Neural progenitor cell (in vitro differentiated cells): ENCODE measurements at regions not wholly inside any gene's neighbourhood (a gene's known extent, or its start where the extent isn't known, plus 50 kb on each side); places are given as distances from the start of the nearest gene placed in this dataset.
"Not testable (repeated sequence)": the region's sequence is repeated elsewhere in the genome, so short reads cannot be mapped to it uniquely, and the experiment has no call there.

ENCODE experiments used
- DNase-seq: peaks from one replicate; pipeline ENCODE4 v3.0.0-alpha.2; 2016; ENCODE audit warnings: low spot score
- H2AFZ ChIP-seq: fragments of 200-600 bp; sonication (generic); replicated peaks from 2 replicates; pipeline ENCODE4 v1.6.1; 2016; ENCODE audit warnings: antibody characterized with exemption
- H3F3A ChIP-seq: fragments of 200-600 bp; sonication (generic); 2 replicates; pipeline ENCODE4 v1.6.1; 2016; ENCODE audit warnings: antibody characterized with exemption, low read depth
- H3K27ac ChIP-seq: fragments of 200-600 bp; sonication (generic); 2 replicates; pipeline ENCODE4 v1.5.1; 2016; ENCODE audit warnings: mild to moderate bottlenecking
- H3K27me3 ChIP-seq: fragments of 200-600 bp; sonication (generic); 2 replicates; pipeline ENCODE4 v1.6.1; 2016; ENCODE audit warnings: mild to moderate bottlenecking, moderate library complexity
- H3K36me3 ChIP-seq: fragments of 200-600 bp; sonication (generic); 2 replicates; pipeline ENCODE4 v1.5.1; 2016
- H3K4me1 ChIP-seq: fragments of 200-600 bp; sonication (generic); 2 replicates; pipeline ENCODE4 v1.6.1; 2016; ENCODE audit warnings: mixed run types
- H3K4me2 ChIP-seq: fragments of 200-600 bp; sonication (generic); 2 replicates; pipeline ENCODE4 v1.6.1; 2016
- H3K4me3 ChIP-seq: fragments of 200-600 bp; sonication (generic); 2 replicates; pipeline ENCODE4 v1.5.1; 2016
- H3K79me2 ChIP-seq: fragments of 200-600 bp; sonication (generic); 2 replicates; pipeline ENCODE4 v1.6.1; 2016; ENCODE audit warnings: low read depth
- H3K9ac ChIP-seq: fragments of 200-600 bp; sonication (generic); 2 replicates; pipeline ENCODE4 v1.6.1; 2016
- H3K9me3 ChIP-seq: fragments of 200-600 bp; sonication (generic); 2 replicates; pipeline ENCODE4 v1.5.1; 2016; ENCODE audit warnings: low read depth
- H4K20me1 ChIP-seq: fragments of 200-600 bp; sonication (generic); 2 replicates; pipeline ENCODE4 v1.6.1; 2016; ENCODE audit warnings: low read depth
- H3K27ac Mint-ChIP-seq: 3 replicates; pipeline ENCODE4 v1.8.0; 2021; ENCODE audit warnings: mixed read lengths
- H3K27me3 Mint-ChIP-seq: 2 replicates; pipeline ENCODE4 v1.8.0; 2022; ENCODE audit warnings: low read depth, mild to moderate bottlenecking, inconsistent platforms, moderate library complexity, mixed read lengths; ENCODE audit not compliant: insufficient read depth
- H3K36me3 Mint-ChIP-seq: 3 replicates; pipeline ENCODE4 v1.8.0; 2021; ENCODE audit warnings: mixed read lengths
- H3K4me1 Mint-ChIP-seq: 3 replicates; pipeline ENCODE4 v1.8.0; 2021; ENCODE audit warnings: mixed read lengths
- H3K4me3 Mint-ChIP-seq: 3 replicates; pipeline ENCODE4 v1.8.0; 2021; ENCODE audit warnings: mild to moderate bottlenecking, moderate library complexity, mixed read lengths
- H3K9me3 Mint-ChIP-seq: 3 replicates; pipeline ENCODE4 v1.8.0; 2020; ENCODE audit warnings: mixed read lengths
- EZH2 ChIP-seq: fragments of 200-600 bp; sonication (generic); IDR thresholded peaks from 2 replicates; pipeline ENCODE4 v1.6.1; 2017; ENCODE audit warnings: antibody characterized with exemption, mild to moderate bottlenecking, moderate library complexity
- EZH2phosphoT487 ChIP-seq: fragments of 200-600 bp; sonication (generic); IDR thresholded peaks from 2 replicates; pipeline ENCODE4 v1.6.1; 2017; ENCODE audit warnings: antibody characterized with exemption
- TF ChIP-seq, protein P1 (sequence below): fragments of 200-600 bp; sonication (generic); IDR thresholded peaks from 2 replicates; pipeline ENCODE4 v1.5.1; 2017; ENCODE audit warnings: antibody characterized with exemption, mild to moderate bottlenecking

DNA sequence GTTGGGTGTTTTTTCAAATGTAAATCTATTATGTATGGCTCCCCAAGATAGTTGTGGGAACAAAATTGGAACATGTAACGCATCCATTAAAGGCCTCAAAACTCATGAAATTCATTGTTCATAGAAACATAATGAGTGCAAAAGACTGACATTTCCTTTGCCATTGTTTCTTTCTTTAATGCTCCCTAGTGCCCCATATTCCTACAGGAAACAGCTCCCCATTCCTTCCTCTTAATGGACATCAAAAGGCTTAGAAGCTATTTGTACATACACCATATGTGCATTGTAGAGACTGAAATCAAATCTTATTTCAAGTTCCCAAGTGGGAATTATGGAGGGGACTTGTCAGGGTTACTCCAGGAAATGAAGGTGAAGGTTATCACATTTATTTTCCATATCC lies 139.1 kb downstream of the AHR start:
- Mint-ChIP-seq H3K36me3 (peaks cover 2% of the 10 kb centered on the region), H3K27ac (no peak overlapping the region), H3K4me3 (no peak overlapping the region), H3K27me3 (peaks cover 11% of the 10 kb centered on the region), H3K4me1 (peaks cover 21% of the 10 kb centered on the region), H3K9me3 (peaks cover 21% of the 10 kb centered on the region)
- Histone ChIP-seq H3K4me1 (peaks cover 6% of the 10 kb centered on the region), H3K9ac (no peak overlapping the region), H3K27ac (no peak overlapping the region), H3K9me3 (no peaks in the 10 kb centered on the region), H3K79me2 (no peaks in the 10 kb centered on the region), H2AFZ (no peak overlapping the region), H3K4me3 (no peak overlapping the region), H3K4me2 (no peak overlapping the region), H3F3A (no peaks in the 10 kb centered on the region), H3K27me3 (no peaks in the 10 kb centered on the region), H4K20me1 (no peaks in the 10 kb centered on the region), H3K36me3 (no peaks in the 10 kb centered on the region)
- TF ChIP-seq EZH2 (no peak), EZH2phosphoT487 (no peak)
- TF ChIP-seq, protein P1, sequence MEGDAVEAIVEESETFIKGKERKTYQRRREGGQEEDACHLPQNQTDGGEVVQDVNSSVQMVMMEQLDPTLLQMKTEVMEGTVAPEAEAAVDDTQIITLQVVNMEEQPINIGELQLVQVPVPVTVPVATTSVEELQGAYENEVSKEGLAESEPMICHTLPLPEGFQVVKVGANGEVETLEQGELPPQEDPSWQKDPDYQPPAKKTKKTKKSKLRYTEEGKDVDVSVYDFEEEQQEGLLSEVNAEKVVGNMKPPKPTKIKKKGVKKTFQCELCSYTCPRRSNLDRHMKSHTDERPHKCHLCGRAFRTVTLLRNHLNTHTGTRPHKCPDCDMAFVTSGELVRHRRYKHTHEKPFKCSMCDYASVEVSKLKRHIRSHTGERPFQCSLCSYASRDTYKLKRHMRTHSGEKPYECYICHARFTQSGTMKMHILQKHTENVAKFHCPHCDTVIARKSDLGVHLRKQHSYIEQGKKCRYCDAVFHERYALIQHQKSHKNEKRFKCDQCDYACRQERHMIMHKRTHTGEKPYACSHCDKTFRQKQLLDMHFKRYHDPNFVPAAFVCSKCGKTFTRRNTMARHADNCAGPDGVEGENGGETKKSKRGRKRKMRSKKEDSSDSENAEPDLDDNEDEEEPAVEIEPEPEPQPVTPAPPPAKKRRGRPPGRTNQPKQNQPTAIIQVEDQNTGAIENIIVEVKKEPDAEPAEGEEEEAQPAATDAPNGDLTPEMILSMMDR = no peak
- no peak for DNase-seq

DNA sequence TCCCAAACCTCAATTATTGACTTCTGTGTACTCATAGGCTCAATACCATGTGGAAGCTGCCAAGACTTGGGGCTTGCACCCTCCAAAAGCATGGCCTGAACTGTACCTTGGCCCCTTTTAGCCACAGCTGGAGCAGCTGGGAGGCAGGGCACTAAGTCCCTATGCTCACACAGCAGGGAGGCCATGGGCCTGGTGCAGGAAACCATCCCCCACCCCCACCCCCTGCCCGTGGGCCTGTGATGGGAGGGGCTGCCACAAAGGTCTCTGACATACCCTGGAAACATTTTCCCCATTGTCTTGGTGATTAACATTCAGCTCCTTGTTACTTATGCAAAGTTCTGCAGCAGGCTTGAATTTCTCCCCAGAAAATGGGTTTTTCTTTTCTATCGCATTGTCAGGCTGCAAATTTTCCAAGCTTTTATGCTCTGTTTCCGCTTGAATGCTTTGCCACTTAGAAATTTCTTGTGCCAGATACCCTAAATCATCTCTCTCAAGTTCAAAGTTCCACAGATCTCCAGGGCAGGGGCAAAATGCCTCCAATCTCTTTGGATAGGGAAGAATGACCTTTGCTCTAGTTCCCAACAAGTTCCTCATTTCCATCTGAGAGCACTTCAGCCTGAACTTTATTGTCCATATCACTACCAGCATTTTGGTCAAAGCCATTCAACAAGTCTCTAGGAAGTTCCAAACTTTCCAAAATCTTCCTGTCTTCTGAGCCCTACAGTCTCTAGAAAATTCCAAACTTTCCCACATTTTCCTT lies 141.8 kb downstream of the AHR start:
- not testable (repeated sequence) for H4K20me1 ChIP-seq, H3K27ac ChIP-seq, H3K27ac Mint-ChIP-seq, H3K36me3 ChIP-seq, H3K4me2 ChIP-seq, H3K4me3 ChIP-seq, H3K9me3 ChIP-seq, H3K27me3 ChIP-seq, H3K79me2 ChIP-seq, DNase-seq, H3K4me3 Mint-ChIP-seq, H3K4me1 ChIP-seq, H3F3A ChIP-seq, H3K9ac ChIP-seq, H2AFZ ChIP-seq, H3K36me3 Mint-ChIP-seq
- Mint-ChIP-seq H3K27me3 (peaks cover 13% of the 10 kb centered on the region), H3K4me1 (peaks cover 19% of the 10 kb centered on the region), H3K9me3 (peaks cover 21% of the 10 kb centered on the region)

DNA sequence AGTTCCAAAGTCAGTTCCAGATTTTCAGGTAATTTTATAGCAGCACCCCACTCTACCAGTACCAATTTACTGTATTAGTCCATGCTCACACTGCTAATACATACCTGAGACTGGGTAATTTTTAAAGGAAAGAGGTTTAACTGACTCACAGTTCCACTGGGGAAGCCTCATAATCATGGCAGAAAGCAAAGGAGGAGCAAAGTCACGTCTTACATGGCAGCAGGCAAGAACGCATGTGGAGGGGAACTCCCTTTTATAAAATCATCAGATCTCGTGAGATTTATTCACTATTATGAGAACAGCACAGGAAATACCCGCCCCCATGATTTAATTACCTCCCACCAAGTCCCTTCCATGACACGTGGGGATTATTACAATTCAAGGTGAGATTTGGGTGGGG lies 142.4 kb downstream of the AHR start:
- no peak overlapping the region for H3K4me3 Mint-ChIP-seq
- peaks cover 10% of the 10 kb centered on the region for H3K27me3 Mint-ChIP-seq
- Histone ChIP-seq H3K27ac (no peak overlapping the region), H3K9me3 (no peaks in the 10 kb centered on the region), H3K9ac (no peak overlapping the region), H3K27me3 (no peaks in the 10 kb centered on the region), H2AFZ (no peak overlapping the region), H4K20me1 (no peaks in the 10 kb centered on the region), H3F3A (no peaks in the 10 kb centered on the region), H3K4me3 (no peak overlapping the region), H3K4me2 (no peak overlapping the region), H3K79me2 (no peaks in the 10 kb centered on the region), H3K4me1 (peaks cover 5% of the 10 kb centered on the region), H3K36me3 (no peaks in the 10 kb centered on the region)
- H3K36me3 Mint-ChIP-seq = peaks cover 2% of the 10 kb centered on the region
- H3K4me1 Mint-ChIP-seq = peaks cover 12% of the 10 kb centered on the region
- H3K9me3 Mint-ChIP-seq = peaks cover 24% of the 10 kb centered on the region
- no peak overlapping the region for H3K27ac Mint-ChIP-seq
- TF ChIP-seq EZH2 (no peak), EZH2phosphoT487 (no peak)
- TF ChIP-seq, protein P1 = no peak
- DNase-seq = no peak

DNA sequence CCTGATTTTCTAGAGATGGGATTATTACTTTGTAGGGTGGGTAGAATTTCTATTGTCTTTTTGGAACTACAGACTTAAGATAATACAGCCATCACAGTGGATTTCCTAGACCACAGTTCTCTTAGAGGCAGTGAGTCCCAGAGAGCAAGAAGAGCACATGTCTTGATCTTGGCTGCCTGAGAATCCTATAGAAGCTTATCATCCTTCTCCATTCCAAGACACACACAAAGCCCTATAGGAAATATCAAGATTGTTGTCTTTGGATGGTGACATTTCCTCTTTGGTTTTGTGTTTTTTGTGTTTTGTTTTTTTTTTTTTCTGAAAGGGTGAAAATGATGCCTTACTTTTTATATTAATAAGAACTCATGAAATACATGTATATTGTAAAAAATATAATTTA lies 143.1 kb downstream of the AHR start:
- Histone ChIP-seq H3F3A (no peaks in the 10 kb centered on the region), H2AFZ (no peak overlapping the region), H3K4me1 (no peaks in the 10 kb centered on the region), H3K9ac (no peak overlapping the region), H3K79me2 (no peaks in the 10 kb centered on the region), H3K27me3 (no peaks in the 10 kb centered on the region), H3K36me3 (no peaks in the 10 kb centered on the region), H3K9me3 (no peaks in the 10 kb centered on the region), H3K27ac (no peak overlapping the region), H3K4me3 (no peak overlapping the region), H4K20me1 (no peaks in the 10 kb centered on the region), H3K4me2 (no peak overlapping the region)
- no peak overlapping the region for H3K4me3 Mint-ChIP-seq
- peaks cover 28% of the 10 kb centered on the region for H3K9me3 Mint-ChIP-seq
- peaks cover 2% of the 10 kb centered on the region for H3K36me3 Mint-ChIP-seq
- TF ChIP-seq, protein P1 = no peak
- no peak for TF ChIP-seq EZH2
- TF ChIP-seq EZH2phosphoT487 = no peak
- peaks cover 10% of the 10 kb centered on the region for H3K27me3 Mint-ChIP-seq
- DNase-seq = no peak
- no peak overlapping the region for H3K27ac Mint-ChIP-seq
- peaks cover 9% of the 10 kb centered on the region for H3K4me1 Mint-ChIP-seq
